GM19452 (cell line): ENCODE measurements at regions not wholly inside any gene's neighbourhood (a gene's known extent, or its start where the extent isn't known, plus 50 kb on each side); places are given as distances from the start of the nearest gene placed in this dataset.
"Not testable (repeated sequence)": the region's sequence is repeated elsewhere in the genome, so short reads cannot be mapped to it uniquely, and the experiment has no call there.

ENCODE experiments used
- ATAC-seq: cut with Tn5 transposase; IDR thresholded peaks from one replicate; pipeline ENCODE4 v1.9.1; 2021; ENCODE audit not compliant: unreplicated experiment

DNA sequence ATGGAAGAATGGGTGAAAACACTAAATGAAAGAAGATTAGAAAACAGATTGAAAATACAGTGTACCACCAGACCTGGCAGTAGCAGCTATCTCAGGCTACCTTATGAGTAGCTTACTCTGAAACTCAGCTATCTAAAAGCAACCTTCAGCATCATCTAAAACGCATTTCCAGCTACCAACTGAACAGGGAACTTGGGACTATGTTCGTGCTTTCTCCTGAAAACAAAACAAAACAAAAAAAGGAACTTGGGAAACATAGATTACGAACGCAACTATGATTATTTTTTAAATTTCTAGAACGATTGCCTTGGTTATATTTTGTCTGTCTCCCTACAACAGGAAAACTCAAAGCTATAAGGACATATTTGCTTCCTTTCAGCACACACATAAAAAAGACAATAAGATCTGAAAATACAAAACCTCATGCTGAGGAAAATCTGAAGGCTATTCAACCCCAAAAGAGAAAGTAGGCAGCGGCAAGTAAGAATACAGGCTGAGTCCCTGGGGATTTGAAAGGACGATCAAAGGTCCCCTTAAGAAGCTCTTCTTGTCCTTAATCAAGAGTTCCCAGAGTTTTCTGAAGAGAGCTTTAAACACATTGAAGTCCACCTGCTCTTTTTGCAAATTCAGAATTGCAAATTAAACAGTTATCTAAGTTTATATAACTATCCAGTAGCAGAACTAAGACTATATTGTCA is 53.4 kb downstream of the OR2K2 start:
- ATAC-seq = no peak

GRCh38 chr9:111274737-111275136 is 55.3 kb downstream of the OR2K2 start:
- no peak for ATAC-seq

GRCh38 chr9:111272581-111272980 is 57.4 kb downstream of the OR2K2 start:
- no peak for ATAC-seq

DNA sequence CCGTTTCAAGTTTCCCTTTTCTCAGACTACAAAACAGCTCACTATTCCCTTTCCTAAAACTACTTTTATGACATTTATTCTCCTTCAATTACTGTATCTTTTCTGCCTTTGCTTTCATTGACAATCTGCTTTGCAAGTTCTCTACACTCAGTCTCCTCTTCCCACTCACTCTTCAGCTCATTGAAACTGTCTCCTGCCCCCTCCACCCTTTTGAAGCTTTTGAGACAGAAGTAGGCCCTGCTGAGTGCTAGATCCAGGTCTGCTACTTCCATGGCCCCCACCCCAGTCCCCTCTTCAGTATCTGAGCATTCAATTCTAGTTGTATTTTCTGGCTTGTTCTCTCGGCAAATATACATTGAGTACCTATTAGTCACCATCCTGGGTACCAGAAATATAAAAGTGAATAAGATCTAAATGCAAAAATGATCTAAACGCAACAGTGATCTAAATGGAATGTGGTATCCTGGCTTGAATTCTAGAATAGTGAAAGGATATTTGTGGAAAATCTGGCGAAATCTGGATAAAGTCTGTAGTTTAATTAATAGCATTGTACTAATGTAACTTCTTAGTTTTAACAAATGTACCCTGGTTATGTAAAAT is 58.4 kb downstream of the OR2K2 start:
- no peak for ATAC-seq

GRCh38 chr9:111271047-111271446 is 59.0 kb downstream of the OR2K2 start:
- ATAC-seq = no peak

DNA sequence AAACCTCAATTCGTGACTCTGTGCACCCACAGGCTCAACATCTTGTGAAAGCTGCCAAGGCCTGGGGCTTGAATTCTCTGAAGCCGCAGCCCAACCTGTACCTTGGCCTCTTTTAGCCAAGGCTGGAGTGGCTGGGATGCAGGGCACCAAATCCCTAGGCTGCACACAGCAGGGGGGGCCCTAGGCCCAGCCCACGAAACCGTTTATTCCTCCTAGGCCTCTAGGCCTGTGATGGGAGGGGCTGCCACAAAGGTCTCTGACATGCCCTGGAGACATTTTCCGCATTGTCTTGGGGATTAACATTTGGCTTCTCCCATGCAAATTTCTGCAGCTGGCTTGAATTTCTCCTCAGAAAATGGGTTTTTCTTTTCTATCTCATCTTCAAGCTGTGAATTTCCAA is 64.0 kb downstream of the OR2K2 start:
- not testable (repeated sequence) for ATAC-seq

DNA sequence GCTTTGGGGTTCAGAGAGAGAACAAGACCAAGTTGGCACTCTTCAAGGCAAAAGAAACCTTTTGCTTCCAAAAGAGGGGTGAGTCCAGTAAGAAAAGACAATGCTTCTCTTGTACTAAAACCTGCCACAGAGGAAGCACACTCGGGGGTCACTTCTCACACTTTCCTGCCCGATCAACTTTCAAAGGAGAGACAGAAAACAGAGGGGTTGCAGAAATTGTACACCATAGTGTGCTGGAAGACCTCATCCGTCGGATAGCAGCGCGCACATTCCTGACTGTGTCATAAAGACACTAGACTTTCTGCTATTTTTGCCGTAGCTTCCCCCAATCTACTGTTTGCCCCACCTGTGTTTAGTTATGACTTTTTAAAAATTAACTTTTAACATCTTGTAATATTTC is 66.9 kb downstream of the OR2K2 start:
- no peak for ATAC-seq

DNA sequence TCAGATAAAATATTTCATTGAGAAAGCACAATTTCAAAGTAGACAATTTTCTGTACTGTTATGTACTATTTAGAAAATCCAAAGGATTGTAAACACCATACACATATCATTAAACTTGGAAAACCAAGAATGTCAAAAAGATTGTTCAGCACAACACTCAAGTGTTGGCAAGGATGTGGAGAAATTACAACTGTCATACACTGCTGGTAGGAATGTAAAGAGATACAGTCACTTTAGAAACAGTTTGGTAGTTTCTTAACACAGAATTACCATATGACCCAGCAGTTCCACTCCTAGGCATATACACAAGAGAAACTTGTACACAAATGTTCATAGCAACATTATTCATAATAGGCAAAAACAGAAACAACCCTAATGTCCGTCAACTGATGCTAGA is 71.2 kb downstream of the OR2K2 start:
- no peak for ATAC-seq

DNA sequence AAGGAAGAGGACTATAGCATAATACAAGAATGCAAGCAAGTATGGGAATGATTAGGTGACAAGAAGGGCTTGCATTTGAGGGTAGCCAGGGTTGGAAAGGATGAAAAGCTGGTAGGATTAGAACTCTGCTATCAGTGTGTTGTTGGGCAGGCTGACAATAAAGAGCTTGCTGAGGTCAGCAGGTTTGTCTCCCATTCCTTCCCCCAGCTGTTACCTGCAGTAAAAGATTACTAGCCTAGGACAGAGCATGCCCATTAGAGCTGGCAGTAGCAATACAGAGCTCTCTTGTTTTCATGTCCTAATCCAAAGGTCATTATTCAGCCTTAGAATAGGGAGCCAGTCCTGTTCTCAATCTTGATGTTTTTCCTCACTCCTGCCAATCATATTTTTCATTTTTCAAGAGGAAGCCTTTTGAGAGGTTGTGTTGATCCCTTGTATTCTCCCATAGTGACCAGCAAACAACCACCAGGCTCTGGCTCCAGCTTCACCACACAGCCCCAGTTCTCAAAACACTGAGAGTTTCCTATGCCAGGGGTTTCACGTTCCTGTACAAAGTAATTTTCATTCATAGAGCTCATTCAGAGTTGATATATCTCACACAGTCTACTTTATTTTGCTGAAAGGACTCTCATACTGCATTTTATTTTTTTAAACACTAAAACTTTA is 71.7 kb downstream of the OR2K2 start:
- no peak for ATAC-seq

DNA sequence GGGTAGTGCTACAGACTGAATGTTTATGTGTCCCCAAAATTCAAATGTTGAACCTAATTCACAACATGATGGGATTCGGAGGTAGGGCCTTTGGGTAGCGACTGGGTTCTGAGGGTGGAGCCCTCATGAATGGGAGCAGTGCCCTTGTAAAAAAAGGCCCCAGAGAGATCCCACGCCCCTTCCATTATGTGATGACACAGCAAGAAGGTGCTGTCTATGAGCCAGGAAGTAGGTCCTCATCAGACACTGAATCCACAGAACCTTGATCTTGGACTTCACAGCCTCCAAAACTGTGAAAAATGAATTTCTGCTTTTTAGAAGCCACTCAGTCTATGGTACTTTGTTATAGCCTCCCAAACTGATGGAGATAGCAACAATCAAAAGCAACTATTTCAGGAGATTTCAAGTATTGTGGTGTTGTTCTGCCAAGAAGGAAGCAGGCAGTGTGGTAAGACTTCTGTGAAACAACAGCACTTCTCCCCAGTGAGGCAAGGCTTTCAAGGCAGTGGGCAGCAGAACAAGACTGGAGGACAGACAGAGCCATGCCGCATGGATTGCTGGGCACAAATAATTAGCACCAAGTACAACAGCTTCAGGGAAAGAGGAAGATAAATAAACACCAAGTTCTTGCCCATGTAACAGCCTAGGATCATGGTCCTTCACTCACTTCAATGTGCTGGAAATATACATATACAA is 76.1 kb downstream of the OR2K2 start:
- ATAC-seq = no peak

DNA sequence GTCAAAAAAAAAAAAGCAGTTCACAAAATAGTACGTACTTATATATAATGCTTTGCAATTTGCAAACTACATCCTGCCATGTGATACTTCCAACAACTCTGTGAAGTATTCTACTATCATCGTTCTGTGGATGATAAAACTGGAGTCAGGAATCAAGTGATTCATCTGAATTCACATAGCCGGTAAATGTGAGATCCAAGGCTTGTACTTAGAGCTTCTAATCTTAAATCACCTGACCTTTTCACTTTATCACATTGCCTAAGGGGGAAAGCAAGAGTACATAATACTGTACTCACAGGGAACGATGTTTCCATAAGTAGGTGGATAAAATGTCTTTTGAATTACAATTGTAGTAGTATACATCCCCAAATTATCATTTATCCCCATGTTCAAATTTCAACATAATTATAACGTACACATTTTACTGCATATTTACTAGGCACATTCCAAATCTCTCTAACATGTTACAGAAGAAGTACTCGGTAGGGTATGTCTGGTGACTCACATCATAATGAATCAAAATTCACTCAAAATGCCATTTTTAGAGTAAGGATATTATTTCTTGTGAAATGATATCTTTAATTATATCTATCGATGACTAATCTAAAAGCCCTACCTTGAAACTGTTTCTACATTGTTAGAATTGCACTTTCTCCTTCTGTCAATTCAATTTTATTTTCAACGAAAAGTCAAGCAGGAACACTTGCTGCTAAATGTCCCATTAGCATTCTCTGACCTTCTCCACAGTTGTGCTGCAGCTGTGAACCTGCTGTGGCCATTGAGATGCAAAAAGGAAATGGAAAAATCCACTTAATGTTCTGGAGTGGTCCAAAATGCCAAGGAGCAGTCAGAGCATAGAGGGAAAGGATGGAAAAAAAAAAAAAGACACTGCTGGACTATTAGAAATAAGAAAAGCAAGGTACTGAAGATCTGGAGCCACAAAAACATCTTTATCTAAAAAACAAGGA is 78.9 kb downstream of the OR2K2 start:
- no peak for ATAC-seq

DNA sequence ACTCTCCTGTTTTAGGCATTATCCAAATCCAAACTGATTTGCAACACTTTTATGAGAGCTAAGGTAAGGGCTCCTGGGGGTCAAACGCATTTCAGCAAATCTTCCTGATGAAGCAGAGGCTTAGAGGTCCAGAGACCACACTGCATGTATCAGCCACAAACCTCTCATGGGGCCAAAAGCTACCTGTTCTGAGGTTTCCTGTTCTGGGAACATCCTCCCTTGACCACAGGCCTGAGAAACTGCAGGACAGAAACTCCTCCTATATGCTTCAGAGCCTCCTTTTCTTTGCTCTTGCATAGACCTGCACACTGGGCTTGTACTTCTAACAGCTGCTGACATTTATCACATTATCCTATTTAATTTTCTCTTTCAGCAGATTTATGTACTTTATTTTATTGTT is 92.6 kb downstream of the OR2K2 start:
- no peak for ATAC-seq

DNA sequence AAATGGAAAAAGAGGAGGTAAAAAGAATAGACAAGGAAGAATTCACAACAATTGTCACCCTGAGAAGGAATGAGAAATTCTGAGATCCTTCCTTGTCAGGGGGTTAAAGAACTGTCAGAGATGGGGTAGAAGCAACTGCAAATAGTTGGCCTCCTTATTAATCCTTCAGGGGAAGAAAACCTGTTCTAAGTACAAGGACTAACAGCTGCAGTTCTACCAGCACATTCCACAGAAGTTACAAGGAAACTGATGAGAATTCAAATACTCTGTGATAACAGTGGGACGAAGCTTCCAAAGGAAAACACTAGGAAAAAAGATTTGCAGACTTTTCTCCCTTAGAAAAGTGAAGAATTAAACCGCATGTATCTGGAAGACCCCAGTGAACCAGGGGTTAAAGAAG is 93.7 kb downstream of the OR2K2 start:
- no peak for ATAC-seq

GRCh38 chr9:111233963-111234362 is 96.1 kb downstream of the OR2K2 start:
- ATAC-seq = no peak

- ATAC-seq = no peak
These were observed 96.8 kb downstream of the OR2K2 start for GRCh38 chr9:111232997-111233790.

GRCh38 chr9:111231801-111232580 is 98.0 kb downstream of the OR2K2 start:
- no peak for ATAC-seq

- ATAC-seq = no peak
These were observed 107.3 kb downstream of the OR2K2 start for GRCh38 chr9:111222757-111223156.

DNA sequence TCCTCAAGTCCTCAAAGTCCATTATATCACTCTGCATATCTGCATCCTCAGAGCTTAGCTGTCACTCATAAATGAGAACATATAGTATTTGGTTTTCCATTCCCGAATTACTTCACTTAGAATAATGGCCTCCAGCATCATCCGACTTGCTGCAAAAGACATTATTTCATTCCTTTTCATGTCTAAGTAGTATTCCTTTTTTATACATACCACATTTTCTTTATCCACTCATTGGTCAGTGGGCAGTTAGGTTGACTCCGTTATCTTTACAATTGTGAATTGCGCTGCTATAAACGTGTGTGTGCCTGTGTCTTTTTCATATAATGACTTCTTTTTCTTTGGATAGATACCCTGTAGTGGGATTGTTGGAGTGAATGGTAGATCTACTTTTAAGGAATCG is 117.2 kb downstream of the OR2K2 start:
- ATAC-seq = no peak

GRCh38 chr9:111198936-111199335 is 131.1 kb downstream of the OR2K2 start:
- no peak for ATAC-seq
